DOHH2 (cell line): ENCODE measurements at regions not wholly inside any gene's neighbourhood (a gene's known extent, or its start where the extent isn't known, plus 50 kb on each side); places are given as distances from the start of the nearest gene placed in this dataset.

Experiments
- CTCF ChIP-seq: fragments of 200-600 bp; sonication (generic); IDR thresholded peaks from one replicate; pipeline ENCODE4 v1.5.1; 2014; ENCODE audit warnings: antibody characterized with exemption, mild to moderate bottlenecking, low read depth, low read length; ENCODE audit not compliant: poor library complexity, severe bottlenecking
- EZH2phosphoT487 ChIP-seq: fragments of 200-600 bp; sonication (generic); IDR thresholded peaks from 2 replicates; pipeline ENCODE4 v1.6.1; 2017; ENCODE audit warnings: borderline replicate concordance, mild to moderate bottlenecking, antibody characterized with exemption, low read length, moderate library complexity, mixed read lengths

- no peak for TF ChIP-seq EZH2phosphoT487
- TF ChIP-seq CTCF = no peak
Measured at GRCh38 chr3:87495938-87496337, 219.6 kb upstream of the POU1F1 start.
